Mesothelial cell of epicardium (in vitro differentiated cells): ENCODE measurements at regions not wholly inside any gene's neighbourhood (a gene's known extent, or its start where the extent isn't known, plus 50 kb on each side); places are given as distances from the start of the nearest gene placed in this dataset.

Source experiments
- DNase-seq, 2 experiments: peaks; one replicate each; pipeline ENCODE4 v3.0.0; 2021; ENCODE audit warnings: low spot score in 2 of 2; ENCODE audit not compliant: unreplicated experiment in 2 of 2
- H3K27ac Mint-ChIP-seq: 2 replicates; pipeline ENCODE4 v1.8.0; 2021; ENCODE audit warnings: mixed read lengths
- H3K27me3 Mint-ChIP-seq: 2 replicates; pipeline ENCODE4 v1.8.0; 2021; ENCODE audit warnings: low read depth, mixed read lengths
- H3K36me3 Mint-ChIP-seq: 2 replicates; pipeline ENCODE4 v1.8.0; 2021; ENCODE audit warnings: mixed read lengths
- H3K4me1 Mint-ChIP-seq: 2 replicates; pipeline ENCODE4 v1.8.0; 2021; ENCODE audit warnings: mixed read lengths
- H3K4me3 Mint-ChIP-seq: 2 replicates; pipeline ENCODE4 v1.8.0; 2021; ENCODE audit warnings: mild to moderate bottlenecking, moderate library complexity, mixed read lengths
- H3K9me3 Mint-ChIP-seq: 2 replicates; pipeline ENCODE4 v1.8.0; 2021; ENCODE audit warnings: mixed read lengths
- TF ChIP-seq, protein P1 (sequence below): fragments of 200-600 bp; sonication (generic); IDR thresholded peaks from one replicate; pipeline ENCODE4 v1.5.0; 2021; ENCODE audit warnings: antibody characterized with exemption; ENCODE audit not compliant: unreplicated experiment

DNA sequence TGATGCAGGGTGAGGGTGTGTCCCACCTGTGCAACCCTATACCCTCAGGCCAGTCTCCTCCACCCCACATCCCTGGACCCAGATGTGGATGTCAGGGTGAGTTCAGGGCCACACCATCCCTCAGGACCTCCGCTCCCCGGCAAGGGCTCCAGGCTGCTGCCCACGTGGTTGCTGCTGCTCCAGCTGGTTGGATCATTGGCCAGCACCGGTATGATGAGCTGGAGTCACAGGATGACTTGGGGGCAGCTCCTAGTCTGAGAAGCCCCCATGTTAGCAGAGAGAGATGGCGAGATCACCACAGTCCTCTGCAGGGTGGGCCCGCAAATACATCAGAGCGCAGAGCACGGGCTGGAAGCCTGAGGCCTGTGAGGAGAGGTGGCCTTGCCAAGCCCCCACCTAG lies 103.3 kb upstream of the GDF10 start:
- Mint-ChIP-seq H3K27ac (no peak overlapping the region), H3K4me3 (no peak overlapping the region), H3K4me1 (no peaks in the 10 kb centered on the region), H3K27me3 (peaks cover 6% of the 10 kb centered on the region), H3K36me3 (no peaks in the 10 kb centered on the region), H3K9me3 (peaks cover 5% of the 10 kb centered on the region)
- no peak for DNase-seq
- TF ChIP-seq, protein P1, sequence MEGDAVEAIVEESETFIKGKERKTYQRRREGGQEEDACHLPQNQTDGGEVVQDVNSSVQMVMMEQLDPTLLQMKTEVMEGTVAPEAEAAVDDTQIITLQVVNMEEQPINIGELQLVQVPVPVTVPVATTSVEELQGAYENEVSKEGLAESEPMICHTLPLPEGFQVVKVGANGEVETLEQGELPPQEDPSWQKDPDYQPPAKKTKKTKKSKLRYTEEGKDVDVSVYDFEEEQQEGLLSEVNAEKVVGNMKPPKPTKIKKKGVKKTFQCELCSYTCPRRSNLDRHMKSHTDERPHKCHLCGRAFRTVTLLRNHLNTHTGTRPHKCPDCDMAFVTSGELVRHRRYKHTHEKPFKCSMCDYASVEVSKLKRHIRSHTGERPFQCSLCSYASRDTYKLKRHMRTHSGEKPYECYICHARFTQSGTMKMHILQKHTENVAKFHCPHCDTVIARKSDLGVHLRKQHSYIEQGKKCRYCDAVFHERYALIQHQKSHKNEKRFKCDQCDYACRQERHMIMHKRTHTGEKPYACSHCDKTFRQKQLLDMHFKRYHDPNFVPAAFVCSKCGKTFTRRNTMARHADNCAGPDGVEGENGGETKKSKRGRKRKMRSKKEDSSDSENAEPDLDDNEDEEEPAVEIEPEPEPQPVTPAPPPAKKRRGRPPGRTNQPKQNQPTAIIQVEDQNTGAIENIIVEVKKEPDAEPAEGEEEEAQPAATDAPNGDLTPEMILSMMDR, result no peak

DNA sequence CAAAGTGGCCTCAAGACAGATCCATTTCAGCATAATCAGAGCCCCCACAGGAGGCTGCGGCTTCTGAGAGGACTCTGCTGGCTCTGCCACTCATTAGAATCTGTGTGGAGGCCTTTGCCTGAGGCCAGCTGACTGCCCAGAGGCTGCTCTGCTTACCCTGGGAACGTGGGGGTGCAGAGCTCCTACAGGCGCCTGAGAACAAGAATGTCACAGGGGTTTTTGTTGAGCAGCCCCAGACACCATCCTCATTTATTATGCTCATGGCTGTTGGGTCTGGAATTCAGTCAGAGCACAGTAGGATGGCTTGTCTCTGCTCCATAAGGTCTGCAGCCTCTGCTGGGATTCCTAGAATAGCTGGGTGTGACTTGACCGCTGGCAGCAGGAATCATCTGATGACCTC lies 101.8 kb upstream of the GDF10 start:
- no peak overlapping the region for H3K27ac Mint-ChIP-seq
- peaks cover 9% of the 10 kb centered on the region for H3K9me3 Mint-ChIP-seq
- no peaks in the 10 kb centered on the region for H3K36me3 Mint-ChIP-seq
- DNase-seq, result no peak
- H3K4me1 Mint-ChIP-seq, result no peaks in the 10 kb centered on the region
- H3K27me3 Mint-ChIP-seq, result peaks cover 5% of the 10 kb centered on the region
- H3K4me3 Mint-ChIP-seq, result no peak overlapping the region
- TF ChIP-seq, protein P1, result no peak

DNA sequence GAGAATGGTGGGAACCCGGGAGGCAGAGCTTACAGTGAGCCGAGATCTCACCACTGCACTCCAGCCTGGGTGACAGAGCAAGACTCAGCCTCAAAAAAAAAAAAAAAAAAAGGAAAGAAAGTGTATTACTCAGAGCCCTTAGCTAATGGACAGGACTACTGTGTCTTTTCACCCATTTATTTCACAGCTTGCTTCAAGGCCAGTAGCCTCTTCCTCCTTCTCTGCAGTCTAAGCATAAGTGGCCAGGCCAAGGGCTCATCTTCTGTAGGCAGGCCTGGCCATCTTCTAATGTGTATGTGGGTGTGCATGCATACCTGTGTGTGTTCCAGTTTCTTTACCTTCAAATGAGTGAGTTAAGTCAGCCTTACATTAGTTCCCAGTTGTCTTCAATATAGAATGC lies 94.8 kb upstream of the GDF10 start:
- no peaks in the 10 kb centered on the region for H3K4me1 Mint-ChIP-seq
- no peak for DNase-seq
- TF ChIP-seq, protein P1, result no peak
- no peak overlapping the region for H3K27ac Mint-ChIP-seq
- peaks cover 11% of the 10 kb centered on the region for H3K9me3 Mint-ChIP-seq
- H3K27me3 Mint-ChIP-seq, result peaks cover 4% of the 10 kb centered on the region
- H3K4me3 Mint-ChIP-seq, result no peak overlapping the region
- no peaks in the 10 kb centered on the region for H3K36me3 Mint-ChIP-seq

DNA sequence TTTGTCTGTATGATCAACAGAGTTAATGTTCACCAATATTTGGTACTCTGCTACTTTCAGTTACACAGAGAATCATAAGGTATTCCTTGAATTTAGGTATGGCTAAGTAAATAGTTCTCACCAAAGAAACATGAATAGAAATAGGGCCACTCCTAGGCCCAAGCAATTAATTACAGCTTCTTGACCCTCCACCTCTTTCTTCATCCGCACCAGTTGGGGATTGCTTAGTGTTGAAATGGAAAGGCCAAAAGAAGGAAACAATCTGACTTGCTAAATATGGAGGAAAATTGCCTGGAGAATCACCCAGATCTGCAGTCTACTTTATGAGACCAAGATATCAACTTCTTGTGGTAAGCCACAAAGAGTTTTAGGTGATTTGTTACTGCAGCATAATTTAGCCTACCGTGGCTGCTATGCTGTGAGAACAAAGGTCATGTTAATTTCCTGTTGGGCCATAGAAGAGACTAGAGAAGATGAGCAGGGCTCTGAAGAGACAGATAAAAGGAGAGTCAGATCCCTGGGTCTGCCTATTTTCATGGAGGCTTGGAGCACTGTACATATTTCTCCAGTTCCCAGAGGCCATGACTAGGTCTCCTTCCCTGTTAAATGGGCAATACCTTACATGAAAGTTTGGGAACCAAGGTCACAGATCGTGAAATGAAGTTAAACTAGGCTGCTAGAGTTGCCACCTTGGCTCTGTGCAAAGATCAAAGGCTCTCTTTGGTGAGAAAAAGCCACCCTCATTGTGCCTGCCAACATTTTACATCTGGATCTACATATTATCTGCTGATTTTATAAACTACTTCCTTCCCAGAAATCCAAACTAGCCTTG lies 93.3 kb upstream of the GDF10 start:
- Mint-ChIP-seq H3K4me1 (no peaks in the 10 kb centered on the region), H3K9me3 (peaks cover 13% of the 10 kb centered on the region), H3K27me3 (peaks cover 1% of the 10 kb centered on the region), H3K36me3 (no peaks in the 10 kb centered on the region), H3K27ac (no peak overlapping the region), H3K4me3 (no peak overlapping the region)
- no peak for DNase-seq
- TF ChIP-seq, protein P1, result no peak

DNA sequence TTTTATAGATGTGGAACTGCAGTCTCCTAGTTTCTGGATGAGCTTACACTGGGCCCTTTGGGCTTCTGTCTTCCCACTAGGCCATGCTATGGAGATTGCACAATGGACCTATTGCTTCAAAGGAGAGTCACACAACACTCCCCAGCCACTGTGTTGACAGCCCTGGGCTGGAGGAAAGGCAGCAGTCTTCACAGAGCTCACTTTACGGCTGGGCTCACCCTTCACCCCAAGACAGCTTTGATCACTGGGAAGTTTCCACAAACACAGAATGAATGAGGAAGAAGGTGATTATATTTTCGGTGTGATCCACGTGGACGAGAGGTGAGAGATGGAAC lies 92.7 kb upstream of the GDF10 start:
- H3K9me3 Mint-ChIP-seq, result peaks cover 13% of the 10 kb centered on the region
- DNase-seq, result no peak
- H3K27ac Mint-ChIP-seq, result no peak overlapping the region
- H3K36me3 Mint-ChIP-seq, result no peaks in the 10 kb centered on the region
- TF ChIP-seq, protein P1, result no peak
- H3K4me3 Mint-ChIP-seq, result no peak overlapping the region
- no peaks in the 10 kb centered on the region for H3K4me1 Mint-ChIP-seq
- peaks cover 1% of the 10 kb centered on the region for H3K27me3 Mint-ChIP-seq
